K562 (cell line): ENCODE measurements at regions not wholly inside any gene's neighbourhood (a gene's known extent, or its start where the extent isn't known, plus 50 kb on each side); places are given as distances from the start of the nearest gene placed in this dataset.

ENCODE experiments used
- ATAC-seq: fragments of 200-7000 bp; cut with Tn5 transposase; 3 replicates; pipeline ENCODE4 v1.9.1; 2020; ENCODE audit warnings: moderate library complexity
- BruUV-seq: library from RNA; stranded (reverse); fragments of 400-500 nt; replicated peaks from 2 replicates; lab custom pipeline; 2021; lab: Mats Ljungman, UMichigan
- CTCF ChIA-PET: fragments of 300-600 bp; formaldehyde crosslinking; extraction: SDS; loops from one replicate; lab custom pipeline; 2021; ENCODE audit warnings: low intra/inter-chr PET ratio; lab: Yijun Ruan, JAX
- POLR2A ChIA-PET: fragments of 300-600, 350-650 bp; sonication (Branson Sonifier 250); formaldehyde crosslinking; extraction: SDS; loops from one replicate; lab custom pipeline; 2021; ENCODE audit warnings: antibody characterized with exemption, inconsistent platforms; lab: Yijun Ruan, JAX
- DNase-seq, 4 experiments: peaks; one replicate each; pipeline versions ENCODE4 v3.0.0 to v3.0.0-alpha.2; 2011 to 2018; ENCODE audit warnings: low spot score in 3 of 4, mixed read lengths in 3 of 4; ENCODE audit errors: extremely low read depth in 1 of 4
- FAIRE-seq: peaks from 2 replicates; lab custom pipeline; 2011; peaks lifted over from hg19 to GRCh38; lab: Jason Lieb, UNC
- H2AFZ ChIP-seq: 2 replicates; pipeline ENCODE4 v1.6.0; 2011; ENCODE audit warnings: low read depth, low read length, control low read depth, inconsistent platforms
- H3K27ac ChIP-seq: fragments of 200-600 bp; 3 replicates; pipeline ENCODE4 v1.8.0; 2011; ENCODE audit warnings: low read depth, mild to moderate bottlenecking, control low read depth, inconsistent platforms, low read length, moderate library complexity, mixed read lengths; ENCODE audit errors: extremely low read depth
- H3K27me3 ChIP-seq, 2 experiments: fragments of 300-600 bp in 1 of 2; 2 replicates in 1 of 2; 3 replicates in 1 of 2; pipeline versions ENCODE4 v1.6.0 to v1.8.0; 2011; ENCODE audit warnings: inconsistent platforms in 2 of 2, low read length in 2 of 2, mild to moderate bottlenecking in 1 of 2, mixed read lengths in 1 of 2, moderate library complexity in 1 of 2; ENCODE audit not compliant: control insufficient read depth in 2 of 2, insufficient read depth in 2 of 2
- H3K36me3 ChIP-seq: fragments of 300-600 bp; 3 replicates; pipeline ENCODE4 v1.8.0; 2011; ENCODE audit warnings: mild to moderate bottlenecking, low read length, inconsistent platforms; ENCODE audit not compliant: control insufficient read depth, insufficient read depth
- H3K4me1 ChIP-seq, 2 experiments: fragments of 200-600 bp in 1 of 2; replicated peaks in 1 of 2; 2 replicates in 1 of 2; 3 replicates in 1 of 2; pipeline versions ENCODE4 v1.5.1 to v1.8.0; 2011; ENCODE audit warnings: inconsistent platforms in 2 of 2, low read length in 2 of 2, mild to moderate bottlenecking in 1 of 2, mixed read lengths in 1 of 2, moderate library complexity in 1 of 2; ENCODE audit not compliant: control insufficient read depth in 2 of 2, insufficient read depth in 2 of 2
- H3K4me2 ChIP-seq: 2 replicates; pipeline ENCODE4 v1.6.1; 2011; ENCODE audit warnings: low read length, control low read depth, inconsistent platforms, mixed read lengths; ENCODE audit not compliant: insufficient read depth
- H3K4me3 ChIP-seq: fragments of 200-600 bp; sonication (generic), shearing (Covaris generic); 2 replicates; pipeline ENCODE4 v1.5.1; 2016; ENCODE audit warnings: control low read depth, inconsistent platforms
- H3K79me2 ChIP-seq: fragments of 200-600 bp; 3 replicates; pipeline ENCODE4 v1.8.0; 2011; ENCODE audit warnings: low read length, inconsistent platforms; ENCODE audit not compliant: control insufficient read depth, insufficient read depth
- H3K9ac ChIP-seq, 2 experiments: 2 replicates each; pipeline versions ENCODE4 v1.6.0 to v1.6.1; 2011; ENCODE audit warnings: low read depth in 2 of 2, low read length in 2 of 2, control low read depth in 1 of 2, inconsistent platforms in 1 of 2, mild to moderate bottlenecking in 1 of 2, mixed read lengths in 1 of 2; ENCODE audit not compliant: insufficient read depth in 1 of 2
- H3K9me1 ChIP-seq: one replicate; pipeline ENCODE4 v1.6.0; 2011; ENCODE audit warnings: inconsistent platforms, mild to moderate bottlenecking, low read length, moderate library complexity; ENCODE audit not compliant: control insufficient read depth, insufficient read depth
- H3K9me3 ChIP-seq: replicated peaks from 2 replicates; pipeline ENCODE4 v1.5.1; 2011; ENCODE audit warnings: low read depth, low read length, inconsistent platforms; ENCODE audit not compliant: control insufficient read depth, insufficient read depth
- H4K20me1 ChIP-seq: replicated peaks from 2 replicates; pipeline ENCODE4 v1.6.1; 2011; ENCODE audit warnings: low read length, inconsistent platforms, mixed read lengths; ENCODE audit not compliant: control insufficient read depth, insufficient read depth
- ATF7 ChIP-seq: fragments of 450-650 bp; IDR thresholded peaks from 2 replicates; pipeline ENCODE4 v1.7.1; 2014; ENCODE audit warnings: mild to moderate bottlenecking, moderate library complexity
- DPF2 ChIP-seq: fragments of 450-650 bp; IDR thresholded peaks from 2 replicates; pipeline ENCODE4 v1.6.1; 2016
- MYBL2 ChIP-seq, 2 experiments: fragments of 450-650 bp in 1 of 2; sonication (generic) in 1 of 2; formaldehyde crosslinking in 1 of 2; IDR thresholded peaks; 2 replicates each; pipeline versions ENCODE4 v1.6.1 to v1.8.1; 2017 to 2022; ENCODE audit warnings: borderline replicate concordance in 1 of 2, inconsistent platforms in 1 of 2, low read depth in 1 of 2, mild to moderate bottlenecking in 1 of 2, missing genetic modification reagents in 1 of 2, moderate library complexity in 1 of 2
- NR1H2 ChIP-seq: sonication (generic); formaldehyde crosslinking; IDR thresholded peaks from 2 replicates; pipeline ENCODE4 v1.4.0; 2020; ENCODE audit warnings: mild to moderate bottlenecking, missing genetic modification reagents
- SUPT5H ChIP-seq: fragments of 450-650 bp; IDR thresholded peaks from 2 replicates; pipeline ENCODE4 v1.6.1; 2016
- ZNF695 ChIP-seq: fragments of 450-650 bp; formaldehyde crosslinking; IDR thresholded peaks from 2 replicates; pipeline ENCODE4 v1.4.0; 2020; ENCODE audit warnings: mild to moderate bottlenecking, moderate library complexity
- ZNF785 ChIP-seq: fragments of 250-450 bp; sonication (Bioruptor Pico); IDR thresholded peaks from 2 replicates; pipeline ENCODE4 v1.4.0; 2020; ENCODE audit warnings: mild to moderate bottlenecking
- WGBS: fragments of 100-300 bp; shearing (Covaris generic); methylation state at CpG from one replicate; pipeline ENCODE4 v1.1.6; 2016; ENCODE audit warnings: low coverage, mixed read lengths; ENCODE audit not compliant: insufficient coverage; ENCODE audit errors: missing lambda C conversion rate; 5-methylcytosine and 5-hydroxymethylcytosine counted together
- in situ Hi-C: fragments of 300-500 bp; cut with MboI; formaldehyde crosslinking; loops from 4 replicates; pipeline ENCODE4 v1.15.0; 2018; ENCODE audit warnings: inconsistent platforms, mixed read lengths
- intact Hi-C: fragments of 100-400 bp; cut with micrococcal nuclease; formaldehyde crosslinking; loops from 2 replicates; pipeline ENCODE4 v1.14.2; 2022
- TF ChIP-seq, protein P1 (sequence below): sonication (generic); formaldehyde crosslinking; IDR thresholded peaks from 2 replicates; pipeline ENCODE4 v1.4.0; 2020; ENCODE audit warnings: mild to moderate bottlenecking, missing genetic modification reagents

DNA sequence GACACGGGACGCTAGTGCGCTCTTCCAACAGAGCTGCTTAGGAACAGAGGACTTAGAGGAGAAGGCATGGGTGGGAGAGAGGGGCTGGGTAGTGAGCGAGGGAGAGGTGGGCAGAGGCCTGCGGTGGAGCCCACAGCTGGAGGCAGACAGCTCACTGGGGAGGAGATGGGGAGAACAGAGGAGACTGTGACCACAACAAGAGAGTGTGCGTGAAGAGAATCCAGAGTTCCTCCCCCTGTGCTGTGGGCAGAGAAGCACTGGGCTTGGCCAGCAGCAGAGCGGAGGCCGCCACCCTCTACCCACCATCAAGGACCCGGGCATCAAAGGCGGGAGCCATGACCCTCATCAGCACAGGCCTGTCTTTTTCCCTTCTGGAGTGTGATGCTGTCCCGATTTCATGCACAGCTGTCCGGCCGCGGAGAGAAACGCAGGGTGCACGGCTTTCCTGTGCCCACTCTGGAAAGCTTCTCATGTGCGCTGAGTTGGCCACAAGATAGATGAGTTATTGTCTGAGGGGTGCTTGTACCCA lies 228.3 kb upstream of the IRX4 start:
- TF ChIP-seq ATF7: no peak
- TF ChIP-seq ZNF785 (CRISPR knock-in tag): no peak
- no peak for TF ChIP-seq ZNF695
- no peak for TF ChIP-seq DPF2
- no peak for TF ChIP-seq SUPT5H
- no peak for TF ChIP-seq NR1H2 (CRISPR knock-in tag)
- no peak for TF ChIP-seq MYBL2 (IDR thresholded peaks at IDR 0.05; ENCODE audit: low read depth)
- no peak for TF ChIP-seq MYBL2 (CRISPR knock-in tag; IDR thresholded peaks at IDR 0.05; ENCODE audit: borderline replicate concordance)
- TF ChIP-seq, protein P1, sequence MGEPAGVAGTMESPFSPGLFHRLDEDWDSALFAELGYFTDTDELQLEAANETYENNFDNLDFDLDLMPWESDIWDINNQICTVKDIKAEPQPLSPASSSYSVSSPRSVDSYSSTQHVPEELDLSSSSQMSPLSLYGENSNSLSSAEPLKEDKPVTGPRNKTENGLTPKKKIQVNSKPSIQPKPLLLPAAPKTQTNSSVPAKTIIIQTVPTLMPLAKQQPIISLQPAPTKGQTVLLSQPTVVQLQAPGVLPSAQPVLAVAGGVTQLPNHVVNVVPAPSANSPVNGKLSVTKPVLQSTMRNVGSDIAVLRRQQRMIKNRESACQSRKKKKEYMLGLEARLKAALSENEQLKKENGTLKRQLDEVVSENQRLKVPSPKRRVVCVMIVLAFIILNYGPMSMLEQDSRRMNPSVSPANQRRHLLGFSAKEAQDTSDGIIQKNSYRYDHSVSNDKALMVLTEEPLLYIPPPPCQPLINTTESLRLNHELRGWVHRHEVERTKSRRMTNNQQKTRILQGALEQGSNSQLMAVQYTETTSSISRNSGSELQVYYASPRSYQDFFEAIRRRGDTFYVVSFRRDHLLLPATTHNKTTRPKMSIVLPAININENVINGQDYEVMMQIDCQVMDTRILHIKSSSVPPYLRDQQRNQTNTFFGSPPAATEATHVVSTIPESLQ: no peak
- H3K9me3 ChIP-seq: no peaks in the 10 kb centered on the region
- no peak overlapping the region for H3K27ac ChIP-seq
- DNase-seq (no peak), ATAC-seq (no peak), FAIRE-seq (no peak)
- POLR2A ChIA-PET: interaction anchor here (0.5 to 1.9 kb wide), 3 partner anchors 10 to 477 kb away, joined by 3 to 8 read pairs (median 4); no protein-coding TSS in a partner anchor
- BruUV-seq: no TSS peak
- CTCF ChIA-PET: no interaction called here
- H3K4me3 ChIP-seq: no peak overlapping the region
- H3K9me1 ChIP-seq: no peaks in the 10 kb centered on the region
- no peaks in the 10 kb centered on the region for H4K20me1 ChIP-seq
- no peaks in the 10 kb centered on the region for H3K36me3 ChIP-seq
- in situ Hi-C loops (no loop called here), intact Hi-C loops (no loop called here)
- H3K27me3 ChIP-seq: peaks cover 27 to 36% of the 10 kb centered on the region in 2 experiments; a peak in 4 of 5 replicates
- H3K9ac ChIP-seq: no peak overlapping the region
- no peak overlapping the region for H2AFZ ChIP-seq
- 1% methylated on average over 15 of the region's 17 CpGs for WGBS
- H3K4me2 ChIP-seq: no peak overlapping the region
- no peaks in the 10 kb centered on the region for H3K79me2 ChIP-seq
- 0 out of 5 replicates have a peak, but pooled peaks cover 0 to 3% of the 10 kb centered on the region in 2 experiments for H3K4me1 ChIP-seq
